T-helper 1 cell treated with Interleukin-12 subunit alpha and Interleukin-12 subunit beta and Interleukin-4 antibody, amounts not matched to agents 30 μg/mL and 1 μg/mL, for 36 hours (primary cell): ENCODE measurements at regions not wholly inside any gene's neighbourhood (a gene's known extent, or its start where the extent isn't known, plus 50 kb on each side); places are given as distances from the start of the nearest gene placed in this dataset.
"Not testable (repeated sequence)": the region's sequence is repeated elsewhere in the genome, so short reads cannot be mapped to it uniquely, and the experiment has no call there.

Experiments
- H3K27ac Mint-ChIP-seq: one replicate; pipeline ENCODE4 v1.8.0; 2021; ENCODE audit warnings: mild to moderate bottlenecking, mixed read lengths
- H3K27me3 Mint-ChIP-seq: one replicate; pipeline ENCODE4 v1.8.0; 2021; ENCODE audit warnings: low read depth, mixed read lengths
- H3K36me3 Mint-ChIP-seq: one replicate; pipeline ENCODE4 v1.8.0; 2021; ENCODE audit warnings: low read depth, mixed read lengths
- H3K4me1 Mint-ChIP-seq: one replicate; pipeline ENCODE4 v1.8.0; 2021; ENCODE audit warnings: low read depth, mixed read lengths
- H3K4me3 Mint-ChIP-seq: one replicate; pipeline ENCODE4 v1.8.0; 2021; ENCODE audit warnings: mild to moderate bottlenecking, moderate library complexity, mixed read lengths
- H3K9me3 Mint-ChIP-seq: one replicate; pipeline ENCODE4 v1.8.0; 2021; ENCODE audit warnings: mixed read lengths

GRCh38 chr12:84159260-84159659, 753.3 kb downstream of the SLC6A15 start:
- Mint-ChIP-seq H3K9me3 (peaks cover 8% of the 10 kb centered on the region), H3K27ac (no peak overlapping the region), H3K36me3 (no peaks in the 10 kb centered on the region), H3K27me3 (no peaks in the 10 kb centered on the region), H3K4me3 (no peak overlapping the region), H3K4me1 (no peaks in the 10 kb centered on the region)

- no peaks in the 10 kb centered on the region for H3K27me3 Mint-ChIP-seq
- no peaks in the 10 kb centered on the region for H3K36me3 Mint-ChIP-seq
- no peak overlapping the region for H3K27ac Mint-ChIP-seq
- H3K9me3 Mint-ChIP-seq = peaks cover 9% of the 10 kb centered on the region
- no peak overlapping the region for H3K4me3 Mint-ChIP-seq
- no peaks in the 10 kb centered on the region for H3K4me1 Mint-ChIP-seq
These were observed 755.4 kb downstream of the SLC6A15 start for GRCh38 chr12:84157170-84157569.

GRCh38 chr12:84154991-84155930, 757.3 kb downstream of the SLC6A15 start:
- not testable (repeated sequence) for H3K36me3 Mint-ChIP-seq, H3K4me3 Mint-ChIP-seq, H3K27me3 Mint-ChIP-seq, H3K9me3 Mint-ChIP-seq, H3K27ac Mint-ChIP-seq, H3K4me1 Mint-ChIP-seq

- H3K4me3 Mint-ChIP-seq, H3K4me1 Mint-ChIP-seq, H3K27me3 Mint-ChIP-seq, H3K9me3 Mint-ChIP-seq, H3K36me3 Mint-ChIP-seq, H3K27ac Mint-ChIP-seq: not testable (repeated sequence)
These were observed 758.1 kb downstream of the SLC6A15 start for GRCh38 chr12:84154439-84154990.

GRCh38 chr12:84150201-84150600, 762.4 kb downstream of the SLC6A15 start:
- no peaks in the 10 kb centered on the region for H3K36me3 Mint-ChIP-seq

GRCh38 chr12:84148335-84148734, 764.3 kb downstream of the SLC6A15 start:
- Mint-ChIP-seq H3K4me1 (no peaks in the 10 kb centered on the region), H3K4me3 (no peak overlapping the region), H3K27me3 (no peaks in the 10 kb centered on the region), H3K9me3 (peaks cover 10% of the 10 kb centered on the region), H3K27ac (no peak overlapping the region), H3K36me3 (no peaks in the 10 kb centered on the region)

More at GRCh38 chr12:84150201-84150600, 762.4 kb downstream of the SLC6A15 start:
- no peak overlapping the region for H3K27ac Mint-ChIP-seq
- no peaks in the 10 kb centered on the region for H3K27me3 Mint-ChIP-seq
- H3K9me3 Mint-ChIP-seq = peaks cover 16% of the 10 kb centered on the region
- H3K4me3 Mint-ChIP-seq = no peak overlapping the region
- H3K4me1 Mint-ChIP-seq = no peaks in the 10 kb centered on the region

- H3K27ac Mint-ChIP-seq = no peak overlapping the region
- no peaks in the 10 kb centered on the region for H3K27me3 Mint-ChIP-seq
- H3K9me3 Mint-ChIP-seq = peaks cover 9% of the 10 kb centered on the region
- no peaks in the 10 kb centered on the region for H3K36me3 Mint-ChIP-seq
- no peaks in the 10 kb centered on the region for H3K4me1 Mint-ChIP-seq
- H3K4me3 Mint-ChIP-seq = no peak overlapping the region
These were observed 775.7 kb downstream of the SLC6A15 start for GRCh38 chr12:84136862-84137367.

- Mint-ChIP-seq H3K4me3 (no peak overlapping the region), H3K36me3 (no peaks in the 10 kb centered on the region), H3K4me1 (no peaks in the 10 kb centered on the region), H3K27ac (no peak overlapping the region), H3K9me3 (peaks cover 7% of the 10 kb centered on the region), H3K27me3 (no peaks in the 10 kb centered on the region)
These were observed 776.9 kb downstream of the SLC6A15 start for GRCh38 chr12:84135586-84136279.

- Mint-ChIP-seq H3K36me3 (no peaks in the 10 kb centered on the region), H3K27me3 (no peaks in the 10 kb centered on the region), H3K4me1 (no peaks in the 10 kb centered on the region), H3K4me3 (no peak overlapping the region), H3K27ac (no peak overlapping the region), H3K9me3 (no peaks in the 10 kb centered on the region)
These were observed 777.7 kb downstream of the SLC6A15 start for GRCh38 chr12:84134797-84135366.

- Mint-ChIP-seq H3K27ac (no peak overlapping the region), H3K9me3 (peaks cover 3% of the 10 kb centered on the region), H3K4me1 (no peaks in the 10 kb centered on the region), H3K27me3 (no peaks in the 10 kb centered on the region), H3K4me3 (no peak overlapping the region), H3K36me3 (no peaks in the 10 kb centered on the region)
These were observed 781.5 kb downstream of the SLC6A15 start for GRCh38 chr12:84131076-84131475.

- peaks cover 3% of the 10 kb centered on the region for H3K9me3 Mint-ChIP-seq
- H3K27ac Mint-ChIP-seq = no peak overlapping the region
- H3K4me3 Mint-ChIP-seq = no peak overlapping the region
- H3K36me3 Mint-ChIP-seq = no peaks in the 10 kb centered on the region
- H3K4me1 Mint-ChIP-seq = no peaks in the 10 kb centered on the region
- H3K27me3 Mint-ChIP-seq = no peaks in the 10 kb centered on the region
These were observed 784.2 kb downstream of the SLC6A15 start for GRCh38 chr12:84128117-84128991.

- no peaks in the 10 kb centered on the region for H3K4me1 Mint-ChIP-seq
- H3K27ac Mint-ChIP-seq = no peak overlapping the region
- no peaks in the 10 kb centered on the region for H3K9me3 Mint-ChIP-seq
- no peaks in the 10 kb centered on the region for H3K27me3 Mint-ChIP-seq
- H3K4me3 Mint-ChIP-seq = no peak overlapping the region
- H3K36me3 Mint-ChIP-seq = no peaks in the 10 kb centered on the region
These were observed 788.4 kb downstream of the SLC6A15 start for GRCh38 chr12:84124211-84124610.

- Mint-ChIP-seq H3K4me3 (no peak overlapping the region), H3K36me3 (no peaks in the 10 kb centered on the region), H3K4me1 (no peaks in the 10 kb centered on the region), H3K9me3 (no peaks in the 10 kb centered on the region), H3K27me3 (no peaks in the 10 kb centered on the region), H3K27ac (no peak overlapping the region)
These were observed 795.4 kb downstream of the SLC6A15 start for GRCh38 chr12:84117190-84117589.

- no peak overlapping the region for H3K27ac Mint-ChIP-seq
- H3K4me1 Mint-ChIP-seq = no peaks in the 10 kb centered on the region
- H3K27me3 Mint-ChIP-seq = no peaks in the 10 kb centered on the region
- no peak overlapping the region for H3K4me3 Mint-ChIP-seq
- peaks cover 10% of the 10 kb centered on the region for H3K9me3 Mint-ChIP-seq
- no peaks in the 10 kb centered on the region for H3K36me3 Mint-ChIP-seq
These were observed 798.9 kb downstream of the SLC6A15 start for GRCh38 chr12:84113666-84114065.
